DND-41 (cell line): ENCODE measurements at regions not wholly inside any gene's neighbourhood (a gene's known extent, or its start where the extent isn't known, plus 50 kb on each side); places are given as distances from the start of the nearest gene placed in this dataset.

Experiments used
- ATAC-seq: fragments of 200-7000 bp; cut with Tn5 transposase; 3 replicates; pipeline ENCODE4 v1.9.1; 2021; ENCODE audit warnings: low read depth; ENCODE audit not compliant: insufficient read depth
- DNase-seq: peaks from one replicate; pipeline ENCODE4 v3.0.0-alpha.2; 2020
- H2AFZ ChIP-seq: 2 replicates; pipeline ENCODE4 v1.6.0; 2012; ENCODE audit warnings: low read depth, low read length
- H3K27ac ChIP-seq: 2 replicates; pipeline ENCODE4 v1.5.1; 2012; ENCODE audit warnings: low read length, inconsistent platforms
- H3K27me3 ChIP-seq: fragments of 200-600 bp; sonication (generic); 2 replicates; pipeline ENCODE4 v1.6.0; 2012; ENCODE audit warnings: low read length, mild to moderate bottlenecking, inconsistent platforms; ENCODE audit not compliant: insufficient read depth, poor library complexity
- H3K36me3 ChIP-seq: 2 replicates; pipeline ENCODE4 v1.5.1; 2012; ENCODE audit warnings: low read length, inconsistent platforms; ENCODE audit not compliant: insufficient read depth
- H3K4me1 ChIP-seq: 2 replicates; pipeline ENCODE4 v1.5.1; 2012; ENCODE audit warnings: mild to moderate bottlenecking, low read length; ENCODE audit not compliant: insufficient read depth
- H3K4me2 ChIP-seq: 2 replicates; pipeline ENCODE4 v1.6.0; 2012; ENCODE audit warnings: mild to moderate bottlenecking, moderate library complexity, low read length, inconsistent platforms; ENCODE audit not compliant: insufficient read depth
- H3K4me3 ChIP-seq, 2 experiments: fragments of 200-600 bp in 1 of 2; shearing (Covaris generic) in 1 of 2; 2 replicates each; pipeline ENCODE4 v1.5.1; 2012 to 2016; ENCODE audit warnings: inconsistent platforms in 2 of 2, low read length in 2 of 2, mild to moderate bottlenecking in 2 of 2, low read depth in 1 of 2, moderate library complexity in 1 of 2
- H3K79me2 ChIP-seq: 2 replicates; pipeline ENCODE4 v1.6.0; 2012; ENCODE audit warnings: low read length, inconsistent platforms; ENCODE audit not compliant: insufficient read depth
- H3K9ac ChIP-seq: 2 replicates; pipeline ENCODE4 v1.6.0; 2012; ENCODE audit warnings: low read depth, mild to moderate bottlenecking, inconsistent platforms, low read length, moderate library complexity
- H3K9me3 ChIP-seq: 2 replicates; pipeline ENCODE4 v1.5.1; 2012; ENCODE audit warnings: low read length, moderate library complexity, mild to moderate bottlenecking, inconsistent platforms; ENCODE audit not compliant: insufficient read depth, severe bottlenecking
- H4K20me1 ChIP-seq: 2 replicates; pipeline ENCODE4 v1.6.0; 2012; ENCODE audit warnings: low read length; ENCODE audit not compliant: insufficient read depth
- EZH2 ChIP-seq: IDR thresholded peaks from 3 replicates; pipeline ENCODE4 v1.6.1; 2012; ENCODE audit warnings: borderline replicate concordance, low read depth, mild to moderate bottlenecking, moderate library complexity, low read length, inconsistent platforms; ENCODE audit not compliant: severe bottlenecking
- TF ChIP-seq, protein P1 (sequence below): IDR thresholded peaks from 2 replicates; pipeline ENCODE4 v1.5.1; 2012; ENCODE audit warnings: borderline replicate concordance, low read length, moderate library complexity, mild to moderate bottlenecking; ENCODE audit not compliant: poor library complexity, severe bottlenecking; ENCODE audit errors: extremely low read depth

DNA sequence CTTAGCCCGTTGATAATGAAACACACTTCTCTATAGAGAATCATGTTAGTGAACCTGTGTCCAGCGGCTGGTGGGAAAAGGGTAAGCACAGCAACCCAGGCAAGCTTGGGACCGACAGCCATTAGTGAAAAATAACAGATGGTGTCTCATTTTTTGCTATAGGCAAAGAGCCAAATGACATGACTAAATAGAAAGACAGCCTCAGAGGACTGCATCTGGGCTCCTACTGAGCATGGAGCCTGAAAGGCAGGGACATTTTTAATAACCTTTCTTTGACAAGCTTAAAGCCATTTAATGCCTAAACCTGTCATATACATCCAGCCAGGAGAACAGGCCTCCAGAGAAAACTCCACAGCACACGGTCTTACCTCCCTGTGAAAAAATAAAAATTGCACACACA lies 67.0 kb downstream of the FANCF start:
- Histone ChIP-seq H4K20me1 (no peaks in the 10 kb centered on the region), H2AFZ (no peak overlapping the region), H3K9ac (no peak overlapping the region), H3K36me3 (no peaks in the 10 kb centered on the region), H3K9me3 (no peaks in the 10 kb centered on the region), H3K27ac (no peak overlapping the region), H3K4me3 (no peak overlapping the region), H3K79me2 (no peaks in the 10 kb centered on the region), H3K4me1 (no peaks in the 10 kb centered on the region), H3K27me3 (no peaks in the 10 kb centered on the region), H3K4me2 (no peak overlapping the region)
- TF ChIP-seq, protein P1, sequence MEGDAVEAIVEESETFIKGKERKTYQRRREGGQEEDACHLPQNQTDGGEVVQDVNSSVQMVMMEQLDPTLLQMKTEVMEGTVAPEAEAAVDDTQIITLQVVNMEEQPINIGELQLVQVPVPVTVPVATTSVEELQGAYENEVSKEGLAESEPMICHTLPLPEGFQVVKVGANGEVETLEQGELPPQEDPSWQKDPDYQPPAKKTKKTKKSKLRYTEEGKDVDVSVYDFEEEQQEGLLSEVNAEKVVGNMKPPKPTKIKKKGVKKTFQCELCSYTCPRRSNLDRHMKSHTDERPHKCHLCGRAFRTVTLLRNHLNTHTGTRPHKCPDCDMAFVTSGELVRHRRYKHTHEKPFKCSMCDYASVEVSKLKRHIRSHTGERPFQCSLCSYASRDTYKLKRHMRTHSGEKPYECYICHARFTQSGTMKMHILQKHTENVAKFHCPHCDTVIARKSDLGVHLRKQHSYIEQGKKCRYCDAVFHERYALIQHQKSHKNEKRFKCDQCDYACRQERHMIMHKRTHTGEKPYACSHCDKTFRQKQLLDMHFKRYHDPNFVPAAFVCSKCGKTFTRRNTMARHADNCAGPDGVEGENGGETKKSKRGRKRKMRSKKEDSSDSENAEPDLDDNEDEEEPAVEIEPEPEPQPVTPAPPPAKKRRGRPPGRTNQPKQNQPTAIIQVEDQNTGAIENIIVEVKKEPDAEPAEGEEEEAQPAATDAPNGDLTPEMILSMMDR = no peak
- no peak for TF ChIP-seq EZH2
- DNase-seq (no peak), ATAC-seq (no peak)

DNA sequence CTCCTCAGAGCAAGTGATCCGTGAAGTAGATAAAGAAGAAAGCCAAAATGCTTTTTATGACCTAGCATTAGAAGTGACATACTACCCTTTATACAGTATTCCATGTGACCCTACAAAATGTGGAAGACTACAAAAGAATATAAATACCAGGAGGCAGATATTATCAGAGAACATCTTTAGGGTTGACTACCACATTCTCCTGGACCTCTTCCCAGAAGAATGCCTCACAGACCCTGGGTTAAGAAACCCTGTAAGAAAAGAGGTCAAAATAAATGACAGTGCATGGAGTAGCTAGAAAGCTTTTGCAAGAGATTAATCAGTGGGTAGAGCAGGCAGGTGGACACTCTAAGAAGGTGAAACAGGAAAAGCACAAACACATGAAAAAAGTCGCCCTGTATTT lies 69.2 kb downstream of the FANCF start:
- TF ChIP-seq, protein P1 = no peak
- TF ChIP-seq EZH2 = no peak
- ATAC-seq = no peak
- H3K79me2 ChIP-seq = no peaks in the 10 kb centered on the region
- no peaks in the 10 kb centered on the region for H3K36me3 ChIP-seq
- H4K20me1 ChIP-seq = no peaks in the 10 kb centered on the region
- H3K4me3 ChIP-seq = no peak overlapping the region
- no peak for DNase-seq
- H3K27me3 ChIP-seq = no peaks in the 10 kb centered on the region
- H3K4me1 ChIP-seq = no peaks in the 10 kb centered on the region
- no peak overlapping the region for H3K9ac ChIP-seq
- H2AFZ ChIP-seq = no peak overlapping the region
- no peaks in the 10 kb centered on the region for H3K9me3 ChIP-seq
- no peak overlapping the region for H3K4me2 ChIP-seq
- no peak overlapping the region for H3K27ac ChIP-seq

DNA sequence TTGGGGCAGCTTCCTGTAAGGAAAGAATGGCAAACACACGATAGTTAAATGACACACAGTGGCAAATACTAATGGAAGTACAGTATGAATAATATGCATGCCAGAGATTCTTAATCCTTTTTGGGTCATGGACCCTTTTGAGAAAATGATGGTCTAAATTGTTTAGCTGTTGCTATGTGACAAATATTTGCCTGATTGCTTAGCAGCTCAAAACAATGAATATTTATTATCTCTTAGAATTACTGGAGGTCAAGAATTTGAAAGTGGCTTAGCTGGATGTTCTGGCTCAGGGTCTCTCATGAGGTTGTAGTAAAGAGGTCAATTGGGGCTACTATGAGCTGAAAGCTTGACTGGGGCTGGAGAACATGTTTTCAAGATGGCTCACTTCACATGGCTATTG lies 69.7 kb downstream of the FANCF start:
- Histone ChIP-seq H2AFZ (no peak overlapping the region), H3K36me3 (no peaks in the 10 kb centered on the region), H3K9ac (no peak overlapping the region), H4K20me1 (no peaks in the 10 kb centered on the region), H3K4me1 (no peaks in the 10 kb centered on the region), H3K4me3 (no peak overlapping the region), H3K79me2 (no peaks in the 10 kb centered on the region), H3K27ac (no peak overlapping the region), H3K27me3 (no peaks in the 10 kb centered on the region), H3K4me2 (no peak overlapping the region), H3K9me3 (no peaks in the 10 kb centered on the region)
- DNase-seq = no peak
- TF ChIP-seq, protein P1 = no peak
- no peak for TF ChIP-seq EZH2
- ATAC-seq = no peak

DNA sequence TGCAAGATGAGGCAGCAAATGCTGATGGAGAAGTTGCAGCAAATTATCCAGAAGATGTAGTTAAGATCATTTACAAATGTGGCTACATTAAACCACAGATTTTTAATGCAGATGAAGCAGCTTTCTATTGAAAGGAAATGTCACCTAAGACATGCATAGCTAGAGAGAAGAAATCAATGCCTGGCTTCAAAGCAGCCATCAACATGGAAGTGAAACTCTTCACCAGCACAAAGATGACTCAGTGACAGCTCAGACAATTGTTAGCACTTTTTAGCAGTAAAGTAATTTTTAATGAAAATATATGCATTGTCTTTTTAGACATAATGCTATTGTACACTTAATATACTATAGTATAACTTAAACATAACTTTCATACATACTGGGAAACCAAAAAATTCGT lies 71.4 kb downstream of the FANCF start:
- no peak overlapping the region for H2AFZ ChIP-seq
- no peak overlapping the region for H3K4me3 ChIP-seq
- DNase-seq (no peak), ATAC-seq (no peak)
- H4K20me1 ChIP-seq = no peaks in the 10 kb centered on the region
- H3K27me3 ChIP-seq = no peaks in the 10 kb centered on the region
- H3K79me2 ChIP-seq = no peaks in the 10 kb centered on the region
- no peak overlapping the region for H3K4me2 ChIP-seq
- no peak overlapping the region for H3K9ac ChIP-seq
- TF ChIP-seq EZH2 = no peak
- TF ChIP-seq, protein P1 = no peak
- no peaks in the 10 kb centered on the region for H3K4me1 ChIP-seq
- H3K27ac ChIP-seq = no peak overlapping the region
- H3K36me3 ChIP-seq = no peaks in the 10 kb centered on the region
- no peaks in the 10 kb centered on the region for H3K9me3 ChIP-seq
